NCI-H446 treated with DMSO at 0.1 percent for 48 hours (cell line): ENCODE measurements at regions not wholly inside any gene's neighbourhood (a gene's known extent, or its start where the extent isn't known, plus 50 kb on each side); places are given as distances from the start of the nearest gene placed in this dataset.
"Not testable (repeated sequence)": the region's sequence is repeated elsewhere in the genome, so short reads cannot be mapped to it uniquely, and the experiment has no call there.

Source experiments
- DNase-seq: peaks from one replicate; lab custom pipeline; 2025; lab: John Stamatoyannopoulos, UW

DNA sequence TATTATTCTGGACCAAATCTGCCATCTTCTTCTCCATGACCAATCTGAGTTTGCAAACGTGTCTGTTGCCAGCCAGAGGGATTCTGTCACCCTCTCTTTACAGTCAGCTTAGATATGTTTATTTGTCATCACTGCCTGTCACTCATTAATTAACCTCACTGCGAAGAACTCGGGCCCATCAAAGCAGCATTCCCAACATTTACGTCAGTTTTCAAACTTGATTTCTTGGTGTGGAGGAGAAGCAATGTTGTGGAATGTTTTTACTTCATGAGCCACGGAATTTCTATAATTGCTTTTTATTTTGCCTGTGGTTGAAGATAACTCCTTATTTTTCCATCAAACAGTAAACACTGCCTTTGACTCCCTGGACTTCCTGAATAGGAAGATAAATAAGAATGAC, 91.8 kb upstream of the CNKSR3 start:
- DNase-seq = no peak

DNA sequence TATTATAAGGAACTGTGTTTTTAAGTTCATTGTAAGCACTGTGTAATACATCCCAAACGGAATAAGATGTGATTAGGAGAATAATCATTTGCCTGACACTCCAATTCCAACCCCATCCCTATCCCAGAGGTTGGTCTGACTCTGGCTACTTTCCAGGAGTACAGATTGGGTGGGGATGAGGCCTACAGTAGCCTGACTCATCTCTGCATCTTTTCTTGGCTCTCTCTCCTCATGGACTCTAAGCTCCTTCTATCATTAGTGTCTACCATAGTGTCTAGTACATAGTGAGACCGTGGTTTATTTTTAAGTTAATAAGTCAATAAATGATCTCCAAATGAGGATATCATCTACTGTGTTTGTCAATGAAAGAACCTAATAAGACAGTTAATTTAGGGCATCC, 92.2 kb upstream of the CNKSR3 start:
- DNase-seq = no peak

DNA sequence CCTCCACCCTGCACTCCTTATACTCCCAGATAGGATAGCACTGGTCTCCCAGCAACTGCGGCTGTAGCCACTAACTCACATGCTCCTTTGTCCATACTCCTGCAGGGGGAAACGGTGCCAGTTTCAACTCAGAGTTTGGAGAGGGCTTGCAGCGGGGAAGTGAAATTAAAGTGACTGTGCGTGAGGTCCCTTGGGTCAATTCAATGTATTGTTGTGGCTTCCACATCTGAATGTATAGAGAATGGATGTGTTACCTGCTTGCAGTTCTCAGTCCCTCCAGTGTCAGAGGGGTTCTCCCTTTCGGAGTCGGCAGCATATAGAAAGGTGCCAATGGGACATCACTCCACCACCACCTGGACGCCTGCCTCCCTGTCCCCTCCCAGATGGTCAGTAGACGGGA, 93.6 kb upstream of the CNKSR3 start:
- no peak for DNase-seq

DNA sequence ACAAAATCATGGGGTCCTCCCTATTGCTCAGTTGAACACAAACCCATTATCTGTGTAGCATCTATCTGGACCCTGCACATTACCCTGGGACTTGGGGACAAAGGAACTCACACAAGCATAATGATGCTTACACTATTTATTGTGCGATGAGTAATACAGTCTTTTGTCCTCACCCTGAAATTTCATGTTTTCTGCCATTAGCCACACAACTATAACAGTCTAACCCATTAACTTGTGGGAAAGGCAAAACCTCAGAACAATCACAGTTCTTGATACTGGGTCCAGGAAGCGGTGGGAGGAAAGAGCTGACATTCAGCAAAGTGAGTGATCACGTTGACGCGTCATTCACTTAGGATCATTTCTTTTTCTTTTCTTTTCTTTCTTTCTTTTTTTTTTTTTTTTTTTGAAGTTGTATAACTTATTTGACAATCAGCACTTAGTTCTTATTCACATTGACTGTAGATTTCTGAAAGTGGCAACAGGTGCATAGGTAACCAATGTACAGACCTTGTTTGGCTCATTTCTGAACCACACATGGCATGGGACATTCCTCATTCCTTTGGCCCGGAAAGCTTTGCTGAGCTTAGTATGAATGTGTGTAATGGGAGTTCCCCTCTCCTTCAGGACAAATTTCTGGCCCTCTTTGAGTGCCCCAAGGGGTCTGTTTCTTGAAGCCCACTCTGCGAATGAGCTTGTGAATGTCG, 94.8 kb upstream of the CNKSR3 start:
- no peak for DNase-seq

DNA sequence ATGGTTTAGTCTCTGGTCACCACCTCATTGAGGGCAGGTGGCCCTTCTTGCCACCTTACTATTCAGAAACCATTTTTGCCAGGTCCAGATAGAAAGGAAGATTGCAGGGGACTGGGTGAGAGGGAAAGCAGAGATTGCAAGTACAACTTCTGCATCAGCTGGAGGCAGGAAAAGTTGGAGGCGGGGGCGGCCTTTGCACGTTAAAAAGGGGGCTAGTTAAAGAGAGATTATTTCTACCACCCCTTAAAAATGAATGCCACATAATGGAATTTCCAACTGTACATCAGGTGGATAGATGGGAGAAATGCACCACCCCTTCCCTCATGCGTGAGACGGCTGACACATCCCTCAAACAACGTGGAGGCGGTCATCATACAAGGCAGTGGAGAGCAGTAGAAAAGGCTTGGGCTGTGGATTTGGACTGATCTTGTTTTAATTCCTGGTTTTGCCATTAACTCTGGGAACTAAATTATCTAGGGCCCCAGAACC, 95.4 kb upstream of the CNKSR3 start:
- no peak for DNase-seq

DNA sequence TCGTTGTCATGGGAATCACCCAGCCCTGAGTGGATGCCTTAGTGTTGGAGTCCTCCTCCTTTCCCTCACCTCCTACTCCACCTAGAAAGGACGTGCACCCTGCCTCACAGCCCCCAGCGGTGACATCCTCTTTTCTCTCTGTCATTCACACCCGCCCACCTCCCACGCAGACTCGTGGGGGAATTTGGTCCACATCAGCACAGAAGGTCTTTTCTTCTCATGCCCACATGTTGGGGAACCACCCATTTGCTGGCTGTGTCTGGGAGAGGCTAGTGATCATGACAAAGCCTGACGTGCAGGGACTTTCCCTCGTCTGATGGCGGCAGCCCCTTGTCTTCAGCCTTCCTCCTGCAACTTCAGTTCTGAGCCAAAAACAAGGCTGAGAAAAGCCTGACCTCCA, 96.0 kb upstream of the CNKSR3 start:
- no peak for DNase-seq

DNA sequence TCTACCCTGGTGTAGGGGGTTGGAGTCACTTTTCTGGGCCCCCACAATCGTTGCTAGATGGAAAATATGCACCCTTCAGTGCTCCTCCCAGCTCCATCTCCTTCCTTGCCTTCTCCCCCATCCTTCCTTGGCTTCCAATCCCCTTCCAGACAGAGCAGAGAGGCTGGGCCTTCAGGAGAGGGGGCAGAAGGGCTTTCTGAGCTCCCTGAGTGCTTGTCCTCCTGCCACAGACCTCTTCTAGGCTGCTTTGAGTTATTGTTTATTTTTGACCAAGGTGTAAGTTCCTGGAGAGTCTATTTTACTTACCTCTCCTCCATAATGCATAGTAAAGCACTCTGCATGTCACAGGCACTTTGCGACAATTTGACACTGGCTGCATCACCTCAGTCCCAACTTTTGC, 96.4 kb upstream of the CNKSR3 start:
- DNase-seq = no peak

DNA sequence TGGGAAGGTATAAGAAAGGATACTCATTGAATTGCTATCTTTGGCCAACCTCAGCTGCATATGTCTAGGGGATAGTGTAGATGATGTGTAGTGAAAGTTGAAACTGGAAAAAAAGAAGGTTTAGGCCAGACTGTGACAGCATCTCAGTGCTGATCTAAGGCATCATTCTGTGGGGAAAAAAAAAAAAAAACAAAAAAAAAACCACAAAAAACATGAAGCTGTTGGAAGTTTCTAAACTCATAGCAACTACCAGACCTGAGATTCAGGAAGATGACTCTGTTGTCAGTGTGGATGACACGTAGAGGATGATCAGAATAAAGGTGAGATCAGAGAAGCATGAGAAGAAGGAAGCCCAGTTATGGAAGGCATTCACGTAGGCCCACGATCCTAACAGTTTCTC, 100.8 kb upstream of the CNKSR3 start:
- no peak for DNase-seq

DNA sequence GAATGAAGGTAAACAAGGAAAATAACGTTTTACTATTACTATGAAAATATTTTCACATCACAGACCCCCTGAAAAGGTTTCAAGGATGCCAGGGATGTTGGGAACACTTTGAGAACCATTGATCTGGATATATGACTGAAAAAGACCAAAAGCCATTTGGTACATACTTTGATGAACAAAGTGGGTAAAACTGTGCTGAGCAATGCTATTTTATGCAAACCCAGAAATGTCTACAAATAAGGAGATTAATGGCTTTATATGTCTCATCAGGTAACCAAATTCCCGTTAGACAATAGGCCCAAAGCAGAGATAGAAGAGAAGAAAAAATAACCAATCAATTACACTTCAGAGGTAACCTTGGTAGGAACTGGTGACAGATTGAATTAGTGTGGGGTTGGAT, 101.4 kb upstream of the CNKSR3 start:
- no peak for DNase-seq

DNA sequence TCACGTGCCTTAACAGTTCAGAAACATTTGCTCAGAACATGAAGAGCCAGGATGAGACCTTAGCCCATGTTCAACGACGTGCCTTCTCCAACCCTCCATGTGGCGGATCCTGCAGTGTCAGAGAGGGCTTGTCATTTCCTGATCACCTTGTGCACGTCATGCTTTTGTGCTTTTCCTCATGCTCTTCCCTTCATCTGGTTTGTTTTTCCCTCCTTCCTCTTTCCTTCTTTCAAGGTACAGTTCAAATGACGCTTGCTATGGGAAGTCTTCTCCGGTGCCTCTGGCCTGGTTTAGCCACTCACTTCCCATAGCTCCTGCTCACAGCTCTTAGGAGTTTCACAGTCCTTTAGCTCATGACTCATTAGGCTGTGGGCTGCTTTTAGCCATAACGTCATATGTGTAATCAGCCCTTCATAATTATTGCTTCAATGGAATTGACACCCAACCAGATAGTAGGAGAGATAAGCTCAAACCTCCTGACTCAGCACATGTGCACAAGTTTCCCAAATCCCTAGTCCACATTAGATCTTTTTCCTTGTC, 102.7 kb upstream of the CNKSR3 start:
- no peak for DNase-seq

DNA sequence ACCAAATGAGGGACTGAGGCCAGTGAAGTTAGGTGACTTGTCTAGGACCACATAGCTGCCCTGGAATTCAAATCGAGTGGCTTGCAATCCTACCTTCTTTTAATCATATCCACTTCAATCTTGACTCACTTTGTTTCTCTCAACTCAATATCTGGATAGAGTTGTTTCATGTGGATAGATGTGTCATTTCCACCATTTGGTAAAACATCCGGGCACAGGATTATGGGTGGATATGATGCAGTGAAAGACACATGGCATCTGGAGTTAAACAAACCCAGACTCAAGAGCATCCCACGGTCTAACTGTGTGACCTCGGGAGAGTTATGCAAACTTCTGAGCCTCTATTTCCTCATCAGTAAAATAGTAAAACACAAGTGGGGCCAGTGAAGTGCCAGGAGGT, 103.6 kb upstream of the CNKSR3 start:
- DNase-seq = no peak

DNA sequence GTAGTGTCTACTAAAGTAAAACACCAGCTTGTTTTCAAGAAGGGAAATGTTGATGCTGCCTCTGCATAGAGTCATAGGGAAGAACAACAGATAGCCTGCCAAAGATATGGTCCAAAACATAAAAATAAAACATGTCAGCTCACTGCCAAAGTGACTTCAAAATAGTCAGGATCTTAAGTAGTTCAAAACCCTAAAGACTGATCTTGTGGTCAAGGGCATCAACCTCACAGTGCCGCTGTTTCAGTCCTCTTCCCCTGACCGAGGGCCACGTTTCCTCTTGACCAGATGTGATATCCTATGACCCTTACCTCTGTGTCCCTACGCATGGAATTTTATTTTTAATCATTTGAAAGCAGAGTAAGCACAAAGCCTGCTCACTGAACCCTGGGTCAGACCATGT, 104.2 kb upstream of the CNKSR3 start:
- no peak for DNase-seq

DNA sequence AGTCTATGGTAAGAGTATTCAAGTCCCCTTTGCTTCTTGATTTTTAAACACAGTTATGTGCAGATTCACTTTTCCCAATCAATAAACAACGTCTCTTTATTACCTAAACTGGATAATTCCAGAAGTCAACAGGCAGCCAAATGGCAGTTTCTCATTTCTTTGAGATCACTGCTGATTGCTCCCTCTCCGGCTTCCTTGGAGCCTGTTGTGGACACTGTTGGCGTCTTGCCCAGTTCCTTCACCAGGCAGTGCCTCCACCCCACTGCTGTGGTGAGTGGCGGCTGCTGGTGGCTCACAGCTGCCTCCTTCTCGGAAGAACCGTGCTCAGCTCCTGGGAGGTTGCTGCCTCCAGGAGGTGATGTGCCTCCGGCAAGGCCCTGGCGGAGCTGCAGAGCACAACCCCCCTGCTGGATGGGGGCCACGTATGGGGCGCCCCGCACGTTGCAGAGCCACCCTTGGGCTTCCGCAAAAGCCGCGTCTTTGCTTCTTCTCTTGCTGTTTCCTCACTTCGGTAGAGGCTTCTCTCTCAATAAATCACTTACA, 105.1 kb upstream of the CNKSR3 start:
- no peak for DNase-seq

DNA sequence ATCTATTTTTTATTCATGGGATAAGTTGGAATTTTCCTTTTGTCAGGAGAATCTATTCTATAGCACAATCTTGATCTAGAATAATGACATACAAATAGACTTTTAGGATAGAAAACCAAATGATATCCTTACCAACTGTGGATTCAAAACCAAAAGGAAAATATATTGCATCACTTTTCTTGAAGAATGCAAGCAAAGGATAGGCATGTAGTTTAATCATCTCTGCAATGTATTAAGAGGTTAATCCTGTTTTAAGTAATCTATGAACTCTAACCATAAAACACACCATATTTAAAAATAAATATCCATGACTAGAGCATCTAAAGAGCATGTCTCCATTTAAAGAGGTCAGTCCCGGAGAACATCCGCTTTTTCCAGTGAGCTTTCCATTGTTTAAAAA, 106.7 kb upstream of the CNKSR3 start:
- no peak for DNase-seq

DNA sequence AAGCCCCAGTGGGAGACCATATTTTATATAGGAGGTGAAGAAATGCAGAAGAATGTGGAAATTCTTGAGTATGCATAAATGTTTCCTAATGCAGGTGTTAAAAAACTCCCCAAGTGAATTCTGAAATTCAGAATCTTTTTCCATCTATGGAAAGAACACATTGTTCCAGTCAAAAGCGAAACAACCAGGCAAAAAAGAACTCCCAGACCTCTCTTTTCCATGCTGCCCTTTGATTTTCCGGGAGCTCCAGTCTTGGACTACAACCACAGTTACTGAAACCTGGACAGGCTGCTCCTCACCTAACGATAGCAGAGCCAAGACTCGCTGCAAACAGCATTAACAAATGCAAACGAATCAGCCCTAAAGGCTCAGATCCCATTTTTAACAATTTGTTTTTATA, 108.7 kb upstream of the CNKSR3 start:
- no peak for DNase-seq

DNA sequence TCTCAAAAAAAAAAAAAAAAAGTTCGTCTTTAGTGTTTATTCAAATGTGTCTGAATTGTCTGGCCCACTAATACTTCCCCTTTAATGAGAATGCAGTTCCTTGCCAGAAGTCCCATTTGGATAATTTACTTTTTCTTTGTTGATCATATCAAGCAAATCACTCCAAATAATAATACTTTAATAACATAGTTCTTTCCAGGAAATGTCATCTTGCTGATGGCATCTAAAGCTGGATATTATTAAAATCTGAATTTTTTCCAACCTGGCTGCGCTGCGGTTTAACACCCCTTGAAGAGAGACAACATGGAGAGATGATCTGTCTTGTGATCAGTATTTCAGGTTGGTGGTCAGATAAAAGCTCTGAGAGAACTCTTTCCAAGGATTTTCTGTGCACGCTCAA, 111.2 kb upstream of the CNKSR3 start:
- DNase-seq = no peak

DNA sequence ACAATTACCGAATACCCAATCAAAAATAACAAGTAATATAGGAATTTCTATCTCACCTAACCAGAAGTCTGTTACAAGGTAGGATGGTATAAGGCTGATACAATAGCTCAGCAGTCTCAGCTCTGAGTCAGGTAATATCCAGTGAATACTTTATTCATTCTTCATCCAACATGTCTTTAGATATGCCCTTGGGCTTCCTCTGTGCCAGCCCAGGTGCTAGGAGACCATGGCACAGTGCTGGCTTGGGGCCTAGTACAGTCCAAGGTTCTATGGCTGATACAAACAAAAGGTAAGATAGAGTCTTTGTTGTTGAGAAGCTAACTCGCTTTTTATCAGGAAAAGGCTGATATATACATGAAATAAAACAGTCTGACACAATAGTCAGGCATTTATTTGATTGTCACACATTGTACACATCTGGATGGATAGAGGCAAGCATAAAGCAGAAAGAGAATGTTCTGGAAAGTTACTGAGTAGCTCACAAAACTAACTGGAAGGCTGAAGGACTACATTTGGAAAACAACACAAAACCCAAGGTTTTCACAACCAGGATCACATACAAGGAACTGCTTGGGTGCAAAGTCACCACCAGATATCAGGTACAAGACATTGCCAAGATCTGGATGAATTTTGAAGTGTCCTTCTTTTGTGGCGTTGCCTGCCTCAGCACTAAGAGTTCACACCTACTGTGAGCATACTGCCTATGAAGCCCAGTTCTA, 110.4 kb upstream of the SCAF8 start:
- DNase-seq = no peak

DNA sequence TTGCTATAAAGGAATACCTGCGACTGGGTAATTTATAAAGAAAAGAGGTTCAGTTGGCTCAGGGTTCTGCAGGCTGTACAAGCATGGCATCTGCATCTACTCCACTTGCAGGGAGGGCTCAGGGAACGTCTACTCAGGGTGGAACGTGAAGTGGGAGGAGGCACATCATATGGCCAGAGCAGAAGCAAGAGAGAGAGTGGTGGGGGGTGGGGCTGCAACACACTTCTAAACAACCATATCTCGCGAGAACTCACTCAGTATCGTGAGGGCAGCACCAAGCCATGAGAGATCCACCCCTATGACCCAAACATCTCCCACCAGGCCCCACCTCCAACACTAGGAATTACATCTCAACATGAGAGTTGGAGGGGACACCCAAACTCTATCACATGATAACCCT, 109.8 kb upstream of the SCAF8 start:
- no peak for DNase-seq

DNA sequence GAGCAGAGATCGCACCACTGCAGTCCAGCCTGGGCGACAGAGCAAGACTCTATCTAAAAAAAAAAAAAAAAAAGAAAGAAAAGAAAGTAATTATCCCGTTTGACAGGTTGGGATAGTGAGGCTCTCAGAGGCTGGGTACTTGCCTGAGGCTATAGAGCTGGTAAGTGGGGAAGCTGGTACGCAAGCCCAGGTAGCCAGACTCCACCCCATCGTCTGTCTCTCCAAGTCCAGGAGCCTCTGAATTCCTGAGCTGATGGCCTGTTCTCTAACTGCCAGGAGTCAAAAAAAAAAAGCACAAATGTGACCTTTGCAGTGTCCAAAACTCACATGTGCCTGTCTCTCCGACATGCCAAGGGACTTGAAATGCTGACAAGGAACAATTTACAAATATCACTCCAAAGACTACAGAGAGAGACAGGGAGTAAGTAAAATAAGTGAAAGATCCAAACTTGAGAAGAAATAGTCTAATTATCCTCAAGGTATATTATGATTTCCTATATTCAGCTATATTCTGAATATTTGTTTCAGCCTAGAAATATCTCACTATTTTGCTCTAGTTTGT, 109.1 kb upstream of the SCAF8 start:
- no peak for DNase-seq

DNA sequence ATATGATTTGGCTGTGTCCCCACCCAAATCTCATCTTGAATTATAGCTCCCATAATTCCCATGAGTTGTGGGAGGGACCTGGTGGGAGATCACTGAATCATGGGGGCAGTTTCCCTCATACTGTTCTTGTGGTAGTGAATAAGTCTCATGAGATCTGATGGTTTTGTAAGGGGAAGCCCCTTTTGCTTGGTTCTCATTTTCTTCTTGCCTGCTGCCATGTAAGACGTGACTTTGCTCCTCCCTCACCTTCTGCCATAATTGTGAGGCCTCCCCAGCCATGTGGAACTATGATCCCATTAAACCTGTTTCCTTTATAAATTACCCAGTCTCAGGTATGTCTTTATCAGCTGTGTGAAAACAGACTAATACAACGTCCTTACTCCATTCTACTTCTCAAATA, 108.5 kb upstream of the SCAF8 start:
- not testable (repeated sequence) for DNase-seq

DNA sequence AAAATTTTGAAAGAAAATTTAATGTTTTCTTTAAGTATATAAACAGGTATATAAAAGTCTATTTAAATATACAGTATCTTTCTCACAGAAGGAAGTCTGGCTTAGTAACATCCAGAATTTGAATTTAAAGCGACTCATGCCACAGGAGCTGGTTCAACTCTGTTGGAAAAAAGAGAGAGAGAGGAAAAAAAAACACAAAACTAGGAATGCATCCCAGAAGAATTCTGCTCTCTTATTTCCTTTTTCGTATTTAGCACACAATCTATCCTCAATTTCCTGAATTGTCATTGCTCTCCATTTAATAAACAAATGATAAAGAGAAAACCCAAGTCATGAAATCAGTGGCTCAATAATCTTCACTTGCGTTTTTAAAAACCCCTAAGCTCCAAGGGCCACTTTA, 107.5 kb upstream of the SCAF8 start:
- DNase-seq = no peak

DNA sequence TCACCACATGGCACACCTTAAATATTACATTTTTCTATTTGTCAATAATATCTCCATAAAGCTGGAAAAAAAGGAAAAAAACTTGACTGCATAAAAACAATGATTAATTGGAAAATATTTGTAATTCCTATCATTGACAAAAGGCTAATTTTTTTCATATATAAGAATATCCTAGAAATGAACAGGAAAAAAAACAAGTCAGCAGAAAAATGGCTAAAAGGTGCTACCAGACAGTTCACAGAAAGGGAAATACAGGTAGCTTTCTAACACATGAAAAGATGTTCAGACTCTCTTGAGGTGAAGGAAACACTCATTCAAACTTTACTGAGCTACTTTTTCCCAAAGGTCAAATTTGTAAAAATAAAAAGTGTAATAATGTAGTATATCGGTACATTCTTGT, 104.1 kb upstream of the SCAF8 start:
- DNase-seq = no peak

DNA sequence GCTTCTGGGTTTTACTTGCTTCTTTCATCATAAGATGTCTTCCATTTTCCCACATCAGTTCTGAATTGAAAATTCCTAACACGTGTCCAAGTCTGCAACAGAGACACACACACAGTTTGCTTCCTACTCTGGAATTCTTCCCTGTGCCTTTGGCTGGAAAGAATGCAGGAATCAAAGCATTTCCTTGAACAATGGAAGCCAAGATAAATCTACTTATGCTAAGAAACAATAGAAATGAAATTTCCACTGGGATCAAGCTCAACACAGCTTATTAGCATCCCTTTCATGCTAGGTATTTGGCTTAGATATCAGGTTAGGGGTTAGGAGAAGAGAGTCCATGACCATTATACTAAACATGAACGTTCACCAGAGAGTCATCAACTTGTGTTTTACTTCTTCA, 101.1 kb upstream of the SCAF8 start:
- no peak for DNase-seq
